H9 (cell line): ENCODE measurements at regions not wholly inside any gene's neighbourhood (a gene's known extent, or its start where the extent isn't known, plus 50 kb on each side); places are given as distances from the start of the nearest gene placed in this dataset.

Experiments used
- DNase-seq: peaks from one replicate; pipeline ENCODE4 v3.0.0-alpha.2; 2017
- H2AFZ ChIP-seq: one replicate; pipeline ENCODE4 v1.6.1; 2013; ENCODE audit warnings: mild to moderate bottlenecking, low read length, control low read depth, moderate library complexity
- H2AK5ac ChIP-seq: 2 replicates; pipeline ENCODE4 v1.6.1; 2013; ENCODE audit warnings: low read length, control low read depth, mixed read lengths; ENCODE audit not compliant: insufficient read length
- H2BK120ac ChIP-seq: one replicate; pipeline ENCODE4 v1.6.1; 2013; ENCODE audit warnings: low read depth, mild to moderate bottlenecking, low read length, control low read depth, inconsistent platforms; ENCODE audit not compliant: poor library complexity, severe bottlenecking
- H2BK12ac ChIP-seq: 2 replicates; pipeline ENCODE4 v1.6.1; 2013; ENCODE audit warnings: low read length, control low read depth, mixed read lengths, low read depth; ENCODE audit not compliant: insufficient read length
- H2BK15ac ChIP-seq: 2 replicates; pipeline ENCODE4 v1.6.1; 2013; ENCODE audit warnings: low read depth, low read length, control low read depth
- H2BK20ac ChIP-seq: one replicate; pipeline ENCODE4 v1.6.1; 2013; ENCODE audit warnings: low read depth, mild to moderate bottlenecking, low read length, control low read depth, inconsistent platforms; ENCODE audit not compliant: poor library complexity, severe bottlenecking
- H2BK5ac ChIP-seq: 2 replicates; pipeline ENCODE4 v1.6.1; 2013; ENCODE audit warnings: low read length, control low read depth, mixed read lengths; ENCODE audit not compliant: insufficient read length
- H3K14ac ChIP-seq: 2 replicates; pipeline ENCODE4 v1.6.1; 2013; ENCODE audit warnings: low read length, control low read depth; ENCODE audit not compliant: insufficient read depth
- H3K18ac ChIP-seq: 2 replicates; pipeline ENCODE4 v1.6.1; 2013; ENCODE audit warnings: low read depth, mild to moderate bottlenecking, mixed read lengths, low read length, control low read depth; ENCODE audit not compliant: insufficient read length
- H3K23ac ChIP-seq: 2 replicates; pipeline ENCODE4 v1.6.1; 2013; ENCODE audit warnings: low read length, control low read depth, mixed read lengths, low read depth; ENCODE audit not compliant: insufficient read length
- H3K23me2 ChIP-seq: 2 replicates; pipeline ENCODE4 v1.6.1; 2013; ENCODE audit warnings: low read depth, mild to moderate bottlenecking, mixed read lengths, low read length, control low read depth; ENCODE audit not compliant: insufficient read length, poor library complexity, severe bottlenecking
- H3K27ac ChIP-seq: 2 replicates; pipeline ENCODE4 v1.5.1; 2013; ENCODE audit warnings: low read length, control low read depth, mixed read lengths, low read depth; ENCODE audit not compliant: insufficient read length
- H3K27me3 ChIP-seq: 2 replicates; pipeline ENCODE4 v1.6.1; 2013; ENCODE audit warnings: low read length, control low read depth, inconsistent platforms; ENCODE audit not compliant: insufficient read depth
- H3K4ac ChIP-seq: 2 replicates; pipeline ENCODE4 v1.6.1; 2013; ENCODE audit warnings: low read depth, mild to moderate bottlenecking, control low read depth, inconsistent platforms, low read length, moderate library complexity
- H3K4me1 ChIP-seq: 2 replicates; pipeline ENCODE4 v1.6.1; 2013; ENCODE audit warnings: low read length, control low read depth, inconsistent platforms; ENCODE audit not compliant: insufficient read depth
- H3K4me2 ChIP-seq: 2 replicates; pipeline ENCODE4 v1.6.1; 2013; ENCODE audit warnings: low read length, control low read depth, mixed read lengths; ENCODE audit not compliant: insufficient read length, insufficient read depth
- H3K56ac ChIP-seq: 2 replicates; pipeline ENCODE4 v1.6.1; 2013; ENCODE audit warnings: low read depth, mild to moderate bottlenecking, mixed read lengths, low read length, control low read depth; ENCODE audit not compliant: insufficient read length
- H3K79me1 ChIP-seq: 2 replicates; pipeline ENCODE4 v1.6.1; 2013; ENCODE audit warnings: low read depth, mild to moderate bottlenecking, moderate library complexity, low read length, control low read depth, inconsistent platforms; ENCODE audit not compliant: insufficient read depth, poor library complexity, severe bottlenecking
- H3K79me2 ChIP-seq: 2 replicates; pipeline ENCODE4 v1.6.1; 2013; ENCODE audit warnings: low read length, control low read depth, inconsistent platforms; ENCODE audit not compliant: insufficient read depth
- H3K9ac ChIP-seq: 2 replicates; pipeline ENCODE4 v1.6.1; 2013; ENCODE audit warnings: low read length, control low read depth, mixed read lengths; ENCODE audit not compliant: insufficient read length; ENCODE audit errors: extremely low read depth
- H3K9me3 ChIP-seq: one replicate; pipeline ENCODE4 v1.6.1; 2013; ENCODE audit warnings: low read depth, low read length, inconsistent platforms; ENCODE audit not compliant: control insufficient read depth
- H3T11ph ChIP-seq: one replicate; pipeline ENCODE4 v1.6.1; 2013; ENCODE audit warnings: mild to moderate bottlenecking, low read length, control low read depth, inconsistent platforms
- H4K20me1 ChIP-seq: one replicate; pipeline ENCODE4 v1.6.1; 2013; ENCODE audit not compliant: control insufficient read depth, insufficient read length, insufficient read depth
- H4K5ac ChIP-seq: 2 replicates; pipeline ENCODE4 v1.6.1; 2013; ENCODE audit warnings: low read depth, mild to moderate bottlenecking, mixed read lengths, low read length, control low read depth; ENCODE audit not compliant: insufficient read length
- H4K8ac ChIP-seq: replicated peaks from 2 replicates; pipeline ENCODE4 v1.6.1; 2013; ENCODE audit warnings: low read length, control low read depth, mixed read lengths, low read depth; ENCODE audit not compliant: insufficient read length
- H4K91ac ChIP-seq: 2 replicates; pipeline ENCODE4 v1.6.1; 2013; ENCODE audit warnings: low read depth, mild to moderate bottlenecking, moderate library complexity, mixed read lengths, low read length, control low read depth; ENCODE audit not compliant: insufficient read length
- H3K27ac Mint-ChIP-seq, 3 experiments: 2 replicates in 2 of 3; 3 replicates in 1 of 3; pipeline ENCODE4 v1.8.0; 2020 to 2021; ENCODE audit warnings: mixed read lengths in 3 of 3, mild to moderate bottlenecking in 1 of 3, moderate library complexity in 1 of 3
- H3K27me3 Mint-ChIP-seq: 2 replicates; pipeline ENCODE4 v1.8.0; 2021; ENCODE audit warnings: low read depth, mild to moderate bottlenecking, moderate library complexity, mixed read lengths
- H3K36me3 Mint-ChIP-seq, 3 experiments: 2 replicates in 2 of 3; 3 replicates in 1 of 3; pipeline ENCODE4 v1.8.0; 2020 to 2021; ENCODE audit warnings: low read depth in 3 of 3, mixed read lengths in 3 of 3; ENCODE audit not compliant: insufficient read depth in 1 of 3
- H3K4me1 Mint-ChIP-seq, 2 experiments: 2 replicates each; pipeline ENCODE4 v1.8.0; 2020; ENCODE audit warnings: mixed read lengths in 2 of 2
- H3K4me3 Mint-ChIP-seq, 2 experiments: 2 replicates in 1 of 2; 3 replicates in 1 of 2; pipeline ENCODE4 v1.8.0; 2020 to 2021; ENCODE audit warnings: mild to moderate bottlenecking in 2 of 2, mixed read lengths in 2 of 2, moderate library complexity in 1 of 2
- H3K9me3 Mint-ChIP-seq, 2 experiments: 2 replicates in 1 of 2; 3 replicates in 1 of 2; pipeline ENCODE4 v1.8.0; 2020; ENCODE audit warnings: mild to moderate bottlenecking in 2 of 2, mixed read lengths in 2 of 2, moderate library complexity in 1 of 2
- WGBS: extraction: QIAGEN DNeasy Blood & Tissue Kit; methylation state at CpG from one replicate; pipeline ENCODE4 v1.1.7; 2013; ENCODE audit warnings: missing lambda C conversion rate, low lambda C conversion rate, mixed read lengths; ENCODE audit not compliant: insufficient read length; ENCODE audit errors: extremely low coverage; 5-methylcytosine and 5-hydroxymethylcytosine counted together
- TF ChIP-seq, protein P1 (sequence below): fragments of 200-600 bp; sonication (generic); conservative IDR thresholded peaks from 3 replicates; pipeline ENCODE4 v1.8.0; 2021; ENCODE audit warnings: antibody characterized with exemption, mild to moderate bottlenecking

DNA sequence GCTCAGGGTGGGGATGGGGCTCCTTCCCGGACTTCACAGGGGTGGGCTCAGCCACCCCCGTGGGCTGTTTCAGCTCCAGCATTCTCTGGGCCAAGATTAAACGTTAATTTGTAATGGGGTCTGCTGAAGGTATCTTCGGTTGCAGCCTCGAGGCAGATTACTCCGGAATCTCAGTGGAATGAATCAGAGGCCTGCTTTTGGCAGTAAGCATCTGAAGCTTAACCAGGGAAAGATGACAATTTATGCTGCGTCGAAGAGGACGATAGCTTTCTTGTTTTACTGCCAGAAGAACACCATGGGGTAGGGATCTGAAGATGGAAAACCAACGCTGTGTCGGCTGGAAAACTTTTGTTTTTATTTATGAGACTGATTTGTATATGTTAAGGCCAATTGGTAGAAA, 129.2 kb upstream of the MSX1 start:
- Histone ChIP-seq H3K4me1 (no peaks in the 10 kb centered on the region), H4K20me1 (no peaks in the 10 kb centered on the region), H3K9me3 (peaks cover 19% of the 10 kb centered on the region), H3K56ac (no peak overlapping the region), H2BK5ac (no peak overlapping the region), H4K91ac (no peak overlapping the region), H3K4me2 (no peak overlapping the region), H2AK5ac (no peak overlapping the region), H3K27me3 (no peaks in the 10 kb centered on the region), H3K14ac (no peak overlapping the region; the same call in 1 of the 2 replicates), H3K79me2 (no peaks in the 10 kb centered on the region), H4K8ac (no peak overlapping the region), H2AFZ (no peak overlapping the region), H3K18ac (no peak overlapping the region), H2BK15ac (no peak overlapping the region), H3K23me2 (no peaks in the 10 kb centered on the region), H2BK12ac (no peak overlapping the region), H3K27ac (no peak overlapping the region), H3K79me1 (no peaks in the 10 kb centered on the region), H3T11ph (no peak overlapping the region), H2BK120ac (no peak overlapping the region), H4K5ac (no peak overlapping the region), H2BK20ac (no peak overlapping the region), H3K4ac (no peak overlapping the region), H3K23ac (no peak overlapping the region), H3K9ac (no peak overlapping the region)
- Mint-ChIP-seq H3K4me1 (peaks cover 4 to 8% of the 10 kb centered on the region in 2 experiments; a peak in 3 of 4 replicates), H3K27ac (no peak overlapping the region), H3K9me3 (peaks cover 18 to 19% of the 10 kb centered on the region in 2 experiments), H3K4me3 (no peak overlapping the region), H3K27me3 (peaks cover 22% of the 10 kb centered on the region), H3K36me3 (peaks cover 11 to 19% (median 19%) of the 10 kb centered on the region in 3 experiments)
- WGBS: no CpG with 5 or more reads among the region's 11 CpGs
- DNase-seq: no peak
- TF ChIP-seq, protein P1, sequence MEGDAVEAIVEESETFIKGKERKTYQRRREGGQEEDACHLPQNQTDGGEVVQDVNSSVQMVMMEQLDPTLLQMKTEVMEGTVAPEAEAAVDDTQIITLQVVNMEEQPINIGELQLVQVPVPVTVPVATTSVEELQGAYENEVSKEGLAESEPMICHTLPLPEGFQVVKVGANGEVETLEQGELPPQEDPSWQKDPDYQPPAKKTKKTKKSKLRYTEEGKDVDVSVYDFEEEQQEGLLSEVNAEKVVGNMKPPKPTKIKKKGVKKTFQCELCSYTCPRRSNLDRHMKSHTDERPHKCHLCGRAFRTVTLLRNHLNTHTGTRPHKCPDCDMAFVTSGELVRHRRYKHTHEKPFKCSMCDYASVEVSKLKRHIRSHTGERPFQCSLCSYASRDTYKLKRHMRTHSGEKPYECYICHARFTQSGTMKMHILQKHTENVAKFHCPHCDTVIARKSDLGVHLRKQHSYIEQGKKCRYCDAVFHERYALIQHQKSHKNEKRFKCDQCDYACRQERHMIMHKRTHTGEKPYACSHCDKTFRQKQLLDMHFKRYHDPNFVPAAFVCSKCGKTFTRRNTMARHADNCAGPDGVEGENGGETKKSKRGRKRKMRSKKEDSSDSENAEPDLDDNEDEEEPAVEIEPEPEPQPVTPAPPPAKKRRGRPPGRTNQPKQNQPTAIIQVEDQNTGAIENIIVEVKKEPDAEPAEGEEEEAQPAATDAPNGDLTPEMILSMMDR: no peak
